SJCRH30 (cell line): ENCODE measurements at regions not wholly inside any gene's neighbourhood (a gene's known extent, or its start where the extent isn't known, plus 50 kb on each side); places are given as distances from the start of the nearest gene placed in this dataset.

Experiments used
- DNase-seq, 2 experiments: peaks; one replicate each; pipeline ENCODE4 v3.0.0-alpha.2; 2015 to 2020
- H3K27ac ChIP-seq: fragments of 250-450 bp; sonication (Bioruptor Pico); 2 replicates; pipeline ENCODE4 v1.5.1; 2020; ENCODE audit warnings: mild to moderate bottlenecking, moderate library complexity
- H3K27me3 ChIP-seq: fragments of 250-450 bp; sonication (Bioruptor Pico); 2 replicates; pipeline ENCODE4 v1.5.1; 2020; ENCODE audit warnings: mild to moderate bottlenecking, moderate library complexity
- H3K36me3 ChIP-seq: fragments of 250-450 bp; sonication (Bioruptor Pico); 2 replicates; pipeline ENCODE4 v1.5.1; 2020; ENCODE audit warnings: mild to moderate bottlenecking, moderate library complexity
- H3K4me1 ChIP-seq: fragments of 250-450 bp; sonication (Bioruptor Pico); 2 replicates; pipeline ENCODE4 v1.5.1; 2020; ENCODE audit warnings: mild to moderate bottlenecking, moderate library complexity
- H3K4me3 ChIP-seq: fragments of 250-450 bp; sonication (Bioruptor Pico); 2 replicates; pipeline ENCODE4 v1.5.1; 2020; ENCODE audit warnings: mild to moderate bottlenecking, moderate library complexity
- H3K9me3 ChIP-seq: fragments of 250-450 bp; sonication (Bioruptor Pico); replicated peaks from 2 replicates; pipeline ENCODE4 v1.5.1; 2020; ENCODE audit warnings: mild to moderate bottlenecking, moderate library complexity

DNA sequence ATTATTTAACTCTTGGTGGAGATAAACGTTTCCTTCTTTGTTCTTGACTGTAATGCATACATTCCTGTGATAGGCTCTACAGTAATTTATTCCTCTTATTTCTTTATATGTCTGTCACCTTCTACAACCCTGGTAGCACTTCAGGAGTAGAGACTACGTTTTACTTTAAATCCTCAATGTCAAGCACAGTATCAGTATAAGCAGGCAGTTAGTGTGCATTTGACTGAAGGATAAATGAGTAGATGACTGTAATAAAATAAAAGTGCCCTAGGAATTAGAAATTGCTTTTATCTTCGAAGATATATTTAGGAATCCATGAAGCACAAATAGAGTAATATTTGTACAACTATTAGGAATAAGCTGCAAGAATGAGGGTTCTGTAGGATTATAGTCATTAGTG, 599.6 kb upstream of the PRMT6 start:
- no peaks in the 10 kb centered on the region for H3K36me3 ChIP-seq
- no peaks in the 10 kb centered on the region for H3K4me1 ChIP-seq
- no peak for DNase-seq
- no peaks in the 10 kb centered on the region for H3K9me3 ChIP-seq
- H3K27me3 ChIP-seq: no peaks in the 10 kb centered on the region
- no peak overlapping the region for H3K4me3 ChIP-seq
- H3K27ac ChIP-seq: no peak overlapping the region

DNA sequence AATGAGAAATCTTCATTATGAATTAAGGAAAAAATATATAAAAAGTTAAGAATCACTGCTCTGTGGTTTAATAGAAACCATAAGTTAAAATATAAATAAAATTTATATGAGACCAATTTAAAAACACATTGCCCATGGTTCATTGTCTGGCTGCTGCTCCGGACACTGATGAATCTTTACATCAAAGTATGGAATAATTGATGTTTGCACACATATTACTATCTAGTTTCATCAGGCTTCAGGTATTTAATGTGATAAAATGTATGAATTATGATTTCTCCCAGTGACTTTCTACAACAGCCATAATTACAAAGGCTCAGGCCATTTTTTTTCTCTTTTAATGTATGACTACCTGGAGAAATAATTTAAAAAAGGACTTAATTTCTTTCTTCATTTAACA, 599.1 kb upstream of the PRMT6 start:
- H3K36me3 ChIP-seq: no peaks in the 10 kb centered on the region
- no peak for DNase-seq
- H3K4me3 ChIP-seq: no peak overlapping the region
- H3K27ac ChIP-seq: no peak overlapping the region
- H3K9me3 ChIP-seq: no peaks in the 10 kb centered on the region
- no peaks in the 10 kb centered on the region for H3K27me3 ChIP-seq
- H3K4me1 ChIP-seq: no peaks in the 10 kb centered on the region

DNA sequence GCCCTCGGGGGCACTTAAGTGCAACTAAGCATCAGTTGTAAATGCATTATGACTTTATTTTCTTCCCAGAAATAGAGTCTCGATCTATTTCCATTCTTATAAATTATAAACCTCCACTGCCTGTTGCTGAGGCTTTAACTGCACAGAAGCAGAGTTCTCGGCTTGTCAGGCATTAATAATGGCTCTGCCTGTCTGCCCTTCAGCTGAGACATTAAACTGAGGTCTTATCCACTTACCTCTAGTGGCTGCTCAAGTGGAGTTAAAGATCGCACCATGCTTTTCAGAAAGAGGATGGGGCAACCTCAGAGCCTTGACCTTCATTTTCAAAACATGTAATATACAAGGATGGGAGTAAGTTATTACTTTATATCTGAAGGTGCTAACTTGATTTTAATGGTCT, 597.6 kb upstream of the PRMT6 start:
- H3K27me3 ChIP-seq: no peaks in the 10 kb centered on the region
- H3K27ac ChIP-seq: no peak overlapping the region
- no peaks in the 10 kb centered on the region for H3K9me3 ChIP-seq
- no peaks in the 10 kb centered on the region for H3K36me3 ChIP-seq
- no peak for DNase-seq
- no peaks in the 10 kb centered on the region for H3K4me1 ChIP-seq
- no peak overlapping the region for H3K4me3 ChIP-seq

DNA sequence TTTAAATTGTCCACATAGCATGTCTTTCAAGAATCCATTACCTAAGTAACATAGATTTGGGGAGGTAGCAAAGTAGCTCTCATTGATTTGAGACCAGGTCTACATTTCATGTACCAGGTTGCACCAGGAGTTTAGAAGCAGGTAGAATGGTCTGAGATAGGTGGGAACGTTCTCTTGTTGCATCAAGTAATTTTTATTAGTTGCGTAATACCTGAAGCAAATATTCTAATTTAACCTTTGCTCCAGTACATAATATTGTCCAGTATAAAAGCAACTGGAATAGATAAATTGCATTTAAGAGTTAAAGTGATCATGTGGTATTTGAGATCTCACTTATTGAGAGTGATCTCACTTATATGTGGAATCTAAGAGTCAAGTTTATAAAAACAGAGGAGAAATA, 597.1 kb upstream of the PRMT6 start:
- DNase-seq: no peak
- H3K4me1 ChIP-seq: no peaks in the 10 kb centered on the region
- H3K27ac ChIP-seq: no peak overlapping the region
- no peaks in the 10 kb centered on the region for H3K36me3 ChIP-seq
- H3K9me3 ChIP-seq: no peaks in the 10 kb centered on the region
- no peak overlapping the region for H3K4me3 ChIP-seq
- H3K27me3 ChIP-seq: no peaks in the 10 kb centered on the region

DNA sequence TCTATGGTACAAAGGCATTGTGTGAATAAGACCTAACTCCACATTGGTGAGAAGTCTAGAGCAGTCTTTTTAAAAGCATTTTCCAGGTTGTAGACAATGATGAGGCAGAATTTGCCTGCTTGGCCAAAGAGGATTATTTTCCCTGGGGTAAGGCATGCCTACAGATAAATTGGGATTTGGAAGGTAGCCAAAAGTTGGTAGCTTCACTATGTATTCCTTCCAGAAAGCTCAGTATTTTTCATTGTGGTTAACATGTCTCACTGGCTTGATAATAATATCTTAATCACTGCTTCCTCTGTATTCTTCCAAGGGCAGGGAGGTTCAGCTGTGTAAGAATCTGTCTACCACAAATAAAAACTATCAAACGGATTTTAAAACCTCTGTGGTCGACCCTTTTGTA, 590.8 kb upstream of the PRMT6 start:
- peak in 1 of 2 experiments; percentile 24 for DNase-seq
- H3K9me3 ChIP-seq: peaks cover 3% of the 10 kb centered on the region; the same call in 1 of the 2 replicates
- no peaks in the 10 kb centered on the region for H3K36me3 ChIP-seq
- H3K27ac ChIP-seq: no peak overlapping the region
- H3K27me3 ChIP-seq: no peaks in the 10 kb centered on the region
- H3K4me1 ChIP-seq: no peaks in the 10 kb centered on the region
- no peak overlapping the region for H3K4me3 ChIP-seq

DNA sequence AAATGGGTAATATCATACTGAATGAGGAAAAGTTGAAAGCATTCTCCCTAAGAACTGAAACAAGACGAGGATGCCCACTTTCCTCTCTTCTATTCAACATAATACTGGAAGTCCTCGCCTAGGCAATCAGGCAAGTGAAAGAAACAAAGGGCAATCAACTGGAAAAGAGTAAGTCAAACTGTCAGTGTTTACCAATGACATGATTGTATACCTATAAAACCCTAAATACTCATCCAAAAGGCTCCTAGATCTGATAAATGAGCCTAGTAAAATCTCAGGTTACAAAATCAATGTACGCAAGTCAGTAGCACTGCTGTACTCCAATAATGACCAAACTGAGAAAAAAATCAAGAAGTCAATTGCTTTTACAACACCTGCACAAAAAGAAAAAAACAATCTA, 575.8 kb upstream of the PRMT6 start:
- Histone ChIP-seq H3K36me3 (no peaks in the 10 kb centered on the region), H3K27ac (no peak overlapping the region), H3K4me3 (no peak overlapping the region), H3K9me3 (no peaks in the 10 kb centered on the region), H3K4me1 (no peaks in the 10 kb centered on the region), H3K27me3 (no peaks in the 10 kb centered on the region)
- DNase-seq: no peak

DNA sequence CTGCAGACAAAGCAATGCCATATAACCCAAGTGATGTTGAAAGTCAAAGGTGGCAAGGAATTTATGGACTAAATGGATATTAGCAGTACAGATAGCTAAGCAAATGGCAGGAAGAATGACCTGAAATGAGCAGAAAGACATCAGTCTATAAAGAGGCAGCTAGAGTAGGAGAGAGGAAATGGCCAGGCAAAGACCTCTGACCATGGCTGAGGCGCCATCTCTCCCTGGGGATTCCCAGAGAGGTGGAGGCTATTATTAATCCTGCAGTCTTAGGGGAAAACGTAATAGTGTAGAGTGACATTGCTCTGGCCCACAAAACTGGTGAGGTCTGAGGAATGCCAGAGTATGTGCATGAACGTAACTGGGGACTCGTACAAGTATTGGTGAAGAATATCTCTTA, 563.6 kb upstream of the PRMT6 start:
- no peak for DNase-seq
- Histone ChIP-seq H3K27me3 (no peaks in the 10 kb centered on the region), H3K9me3 (no peaks in the 10 kb centered on the region), H3K4me3 (no peak overlapping the region), H3K4me1 (no peaks in the 10 kb centered on the region), H3K27ac (no peak overlapping the region), H3K36me3 (no peaks in the 10 kb centered on the region)

DNA sequence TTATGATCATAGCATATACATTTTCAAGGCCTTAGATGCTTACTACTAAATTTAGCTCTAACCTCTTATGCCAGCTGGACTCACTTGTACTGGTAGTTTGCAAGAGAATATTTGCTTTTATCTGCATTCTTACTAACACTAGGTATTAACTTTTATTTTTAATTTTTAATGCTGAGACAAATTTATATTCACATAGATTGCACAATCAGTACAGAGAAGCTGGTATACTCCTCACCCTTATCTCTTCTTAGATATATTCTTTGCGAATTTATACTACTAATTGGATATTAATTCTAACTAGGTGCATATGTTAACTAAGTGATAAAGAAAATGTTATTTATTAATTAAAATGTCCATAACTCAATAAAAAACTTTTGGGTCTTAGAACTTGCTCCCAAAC, 561.8 kb upstream of the PRMT6 start:
- no peak for DNase-seq
- no peaks in the 10 kb centered on the region for H3K36me3 ChIP-seq
- no peak overlapping the region for H3K4me3 ChIP-seq
- no peaks in the 10 kb centered on the region for H3K9me3 ChIP-seq
- H3K27me3 ChIP-seq: no peaks in the 10 kb centered on the region
- H3K27ac ChIP-seq: no peak overlapping the region
- H3K4me1 ChIP-seq: no peaks in the 10 kb centered on the region

DNA sequence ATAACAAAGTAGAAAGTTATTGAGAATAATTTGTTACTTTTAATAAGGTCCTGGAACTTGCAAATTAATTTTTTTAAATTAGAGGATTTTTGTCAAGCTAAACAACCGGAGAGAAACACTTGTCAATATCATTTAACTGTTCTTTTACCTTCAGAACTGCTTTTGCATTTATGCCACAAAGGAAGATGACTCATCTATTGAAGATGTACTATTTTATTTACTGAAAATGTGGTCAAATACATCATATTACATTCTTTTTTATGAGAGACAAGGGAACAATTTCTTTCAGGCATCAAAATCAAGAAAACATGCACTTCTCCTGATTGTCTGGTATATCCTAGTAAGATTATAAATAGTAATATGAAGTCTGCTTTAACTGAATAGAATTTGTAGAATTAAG, 558.2 kb upstream of the PRMT6 start:
- Histone ChIP-seq H3K27me3 (no peaks in the 10 kb centered on the region), H3K9me3 (no peaks in the 10 kb centered on the region), H3K4me1 (no peaks in the 10 kb centered on the region), H3K36me3 (no peaks in the 10 kb centered on the region), H3K4me3 (no peak overlapping the region), H3K27ac (no peak overlapping the region)
- DNase-seq: no peak

DNA sequence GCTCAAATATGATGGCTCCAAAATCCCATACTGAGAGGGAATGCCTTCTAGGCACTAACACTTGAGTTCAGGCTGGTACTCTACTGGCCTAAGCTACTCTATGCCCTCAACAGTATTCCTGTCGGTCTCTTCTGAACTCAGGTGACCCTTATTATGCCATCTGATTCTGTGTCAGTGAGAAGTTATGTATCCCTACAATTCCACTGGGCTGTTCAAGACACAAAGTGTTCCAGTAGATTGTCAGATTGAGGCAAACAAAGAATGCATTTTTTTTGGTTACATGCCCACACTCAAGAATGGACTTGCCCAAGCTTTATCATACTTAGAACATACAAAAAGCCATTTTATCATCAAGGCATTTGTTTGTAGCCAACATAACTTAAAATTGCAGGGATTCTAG, 553.8 kb upstream of the PRMT6 start:
- Histone ChIP-seq H3K27me3 (0 out of 2 replicates have a peak, but pooled peaks cover 3% of the 10 kb centered on the region), H3K4me1 (no peaks in the 10 kb centered on the region), H3K4me3 (no peak overlapping the region), H3K27ac (no peak overlapping the region), H3K9me3 (no peaks in the 10 kb centered on the region), H3K36me3 (no peaks in the 10 kb centered on the region)
- DNase-seq: no peak

DNA sequence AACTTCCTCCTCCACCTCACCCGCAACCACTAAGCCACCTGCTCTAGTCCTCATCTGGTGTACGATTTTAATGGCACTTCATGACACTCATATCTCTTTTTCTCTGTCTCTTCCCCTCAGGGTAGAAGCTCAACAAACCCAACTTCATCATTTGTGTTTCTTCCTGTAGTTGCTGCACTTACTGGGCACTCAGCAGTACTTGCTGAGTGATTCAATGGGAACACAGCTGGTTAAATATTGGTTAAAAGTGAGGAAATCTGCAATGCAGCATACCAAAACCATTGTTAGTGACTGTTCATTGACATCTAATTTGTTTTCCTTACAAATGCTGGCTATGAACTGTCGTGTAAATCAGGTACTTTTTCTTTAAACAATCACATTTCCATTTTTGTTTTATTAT, 541.1 kb upstream of the PRMT6 start:
- Histone ChIP-seq H3K9me3 (no peaks in the 10 kb centered on the region), H3K36me3 (no peaks in the 10 kb centered on the region)
- no peak for DNase-seq

DNA sequence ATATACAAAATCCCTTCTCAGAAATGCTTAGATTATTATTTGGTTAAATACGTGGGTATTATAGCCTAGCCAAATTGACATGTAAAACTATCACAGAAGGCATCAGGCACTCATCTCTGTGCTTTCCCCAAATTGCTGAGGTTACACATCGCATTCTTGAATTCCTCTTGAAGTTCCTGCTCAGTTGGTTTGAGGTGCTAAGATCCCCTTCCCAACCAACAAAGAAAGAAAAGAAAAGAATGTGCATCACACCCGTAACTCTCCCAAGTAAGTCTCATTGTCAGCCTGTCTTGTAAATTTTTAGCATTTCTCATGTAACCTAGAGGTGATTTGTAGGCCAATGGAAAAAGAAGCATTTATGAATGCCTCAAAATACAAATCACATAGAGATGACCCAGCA, 539.2 kb upstream of the PRMT6 start:
- H3K27ac ChIP-seq: no peak overlapping the region
- DNase-seq: no peak

More for the DNA sequence above, 541.1 kb upstream of the PRMT6 start:
- Histone ChIP-seq H3K4me3 (no peak overlapping the region), H3K27ac (no peak overlapping the region), H3K4me1 (no peaks in the 10 kb centered on the region), H3K27me3 (no peaks in the 10 kb centered on the region)

DNA sequence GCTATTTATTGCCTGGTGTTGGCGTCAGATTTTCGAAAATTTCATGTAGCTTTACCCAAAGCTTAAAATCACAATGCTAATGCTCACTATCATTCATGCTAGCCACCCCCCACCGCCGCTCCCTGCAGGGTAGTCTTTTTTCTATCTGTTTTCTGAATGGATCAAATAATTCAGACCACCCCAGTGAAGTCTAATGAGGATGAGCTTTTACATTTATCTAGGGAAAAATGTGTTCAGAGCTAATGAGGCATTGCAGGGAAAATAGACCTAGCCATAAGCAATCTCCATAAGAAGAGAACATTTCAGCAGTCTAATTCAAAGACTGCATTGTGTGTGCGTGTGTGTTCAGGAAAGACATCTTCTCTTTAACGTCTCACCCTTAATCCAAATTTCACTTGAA, 533.0 kb upstream of the PRMT6 start:
- Histone ChIP-seq H3K9me3 (no peaks in the 10 kb centered on the region), H3K4me1 (no peaks in the 10 kb centered on the region), H3K27ac (no peak overlapping the region), H3K36me3 (no peaks in the 10 kb centered on the region), H3K4me3 (no peak overlapping the region), H3K27me3 (no peaks in the 10 kb centered on the region; the same call in 1 of the 2 replicates)
- DNase-seq: no peak

More for the DNA sequence above, 539.2 kb upstream of the PRMT6 start:
- Histone ChIP-seq H3K4me3 (no peak overlapping the region), H3K36me3 (no peaks in the 10 kb centered on the region), H3K27me3 (no peaks in the 10 kb centered on the region), H3K4me1 (no peaks in the 10 kb centered on the region), H3K9me3 (no peaks in the 10 kb centered on the region)

DNA sequence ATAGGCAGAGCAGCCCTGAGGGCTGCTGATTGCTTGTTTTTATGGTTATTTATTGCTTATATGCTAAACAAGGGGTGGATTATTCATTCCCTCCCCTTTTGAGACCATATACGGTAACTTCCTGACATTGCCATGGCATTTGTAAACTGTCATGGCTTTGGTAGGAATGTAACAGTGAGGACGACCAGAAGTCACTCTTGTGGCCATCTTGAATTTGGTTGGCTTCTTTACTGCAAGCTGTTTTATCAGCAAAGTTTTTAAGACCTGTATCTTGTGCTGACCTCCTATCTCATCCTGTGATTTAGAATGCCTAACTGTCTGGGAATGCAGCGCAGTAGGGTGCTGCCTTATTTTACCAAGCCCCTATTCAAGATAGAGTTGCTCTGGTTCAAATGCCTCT, 531.8 kb upstream of the PRMT6 start:
- DNase-seq: no peak
- H3K27me3 ChIP-seq: no peaks in the 10 kb centered on the region; the same call in 1 of the 2 replicates
- no peaks in the 10 kb centered on the region for H3K36me3 ChIP-seq
- no peaks in the 10 kb centered on the region for H3K9me3 ChIP-seq
- no peaks in the 10 kb centered on the region for H3K4me1 ChIP-seq
- no peak overlapping the region for H3K4me3 ChIP-seq
- H3K27ac ChIP-seq: no peak overlapping the region

DNA sequence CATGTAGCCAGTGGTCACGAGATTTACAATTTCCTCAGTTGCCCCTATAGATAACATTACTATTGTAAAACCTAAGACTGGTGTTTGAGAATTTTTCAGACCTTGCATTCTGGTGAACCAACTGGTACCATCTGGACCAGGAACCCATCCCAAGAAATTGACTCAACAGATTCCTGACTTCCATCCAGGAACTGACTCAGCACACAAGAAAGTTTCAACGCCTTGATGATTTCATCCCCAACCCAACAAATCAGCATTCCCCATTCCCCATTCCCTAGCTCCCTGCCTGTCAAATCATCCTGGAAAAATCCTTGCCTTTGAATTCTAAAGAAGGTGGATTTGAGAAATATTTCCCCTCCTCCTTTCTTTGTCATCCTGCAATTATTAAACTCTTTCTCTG, 529.8 kb upstream of the PRMT6 start:
- no peak overlapping the region for H3K27ac ChIP-seq
- no peaks in the 10 kb centered on the region for H3K36me3 ChIP-seq
- no peaks in the 10 kb centered on the region; the same call in 1 of the 2 replicates for H3K27me3 ChIP-seq
- no peak overlapping the region for H3K4me3 ChIP-seq
- no peaks in the 10 kb centered on the region for H3K4me1 ChIP-seq
- H3K9me3 ChIP-seq: 0 out of 2 replicates have a peak, but pooled peaks cover 2% of the 10 kb centered on the region
- DNase-seq: no peak

DNA sequence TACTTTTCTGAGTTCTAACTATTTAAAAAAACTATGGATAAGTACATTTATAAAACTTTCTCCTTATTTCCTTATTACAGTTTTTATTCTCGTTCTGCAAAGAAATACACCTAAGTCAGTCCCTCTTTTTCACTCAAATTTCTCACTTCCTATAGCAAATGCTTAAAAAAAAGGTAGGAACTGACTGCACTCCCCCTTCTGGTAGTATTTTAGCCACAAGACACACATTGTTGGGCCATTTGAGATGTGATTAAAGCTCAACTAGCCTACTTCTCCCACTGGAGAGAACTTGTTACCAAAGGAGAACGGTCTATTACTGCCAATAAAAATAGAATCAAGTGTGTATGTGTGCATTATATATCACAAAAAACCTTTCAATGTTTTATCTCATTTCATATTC, 521.9 kb upstream of the PRMT6 start:
- H3K9me3 ChIP-seq: 0 out of 2 replicates have a peak, but pooled peaks cover 3% of the 10 kb centered on the region
- DNase-seq: no peak
- H3K27ac ChIP-seq: no peak overlapping the region
- H3K36me3 ChIP-seq: no peaks in the 10 kb centered on the region
- H3K27me3 ChIP-seq: 0 out of 2 replicates have a peak, but pooled peaks cover 5% of the 10 kb centered on the region
- no peaks in the 10 kb centered on the region for H3K4me1 ChIP-seq
- H3K4me3 ChIP-seq: no peak overlapping the region
